Cardiac fibroblast (primary cell): ENCODE measurements at regions not wholly inside any gene's neighbourhood (a gene's known extent, or its start where the extent isn't known, plus 50 kb on each side); places are given as distances from the start of the nearest gene placed in this dataset.

Experiments used
- DNase-seq, 2 donors: peaks; one replicate each; pipeline versions ENCODE4 v3.0.0 to v3.0.0-alpha.2; 2010; ENCODE audit warnings: low read depth in 2 of 2
- H3K4me3 ChIP-seq, 2 donors: replicated peaks in 1 of 2; 1 replicate in 1 of 2; 2 replicates in 1 of 2; pipeline ENCODE4 v1.5.1; 2011; ENCODE audit warnings: low read depth in 2 of 2, low read length in 2 of 2, mild to moderate bottlenecking in 2 of 2, moderate library complexity in 1 of 2
- TF ChIP-seq, protein P1 (sequence below): IDR thresholded peaks from one replicate; pipeline ENCODE4 v1.5.1; 2011; ENCODE audit warnings: low read depth, mild to moderate bottlenecking, low read length, inconsistent platforms

DNA sequence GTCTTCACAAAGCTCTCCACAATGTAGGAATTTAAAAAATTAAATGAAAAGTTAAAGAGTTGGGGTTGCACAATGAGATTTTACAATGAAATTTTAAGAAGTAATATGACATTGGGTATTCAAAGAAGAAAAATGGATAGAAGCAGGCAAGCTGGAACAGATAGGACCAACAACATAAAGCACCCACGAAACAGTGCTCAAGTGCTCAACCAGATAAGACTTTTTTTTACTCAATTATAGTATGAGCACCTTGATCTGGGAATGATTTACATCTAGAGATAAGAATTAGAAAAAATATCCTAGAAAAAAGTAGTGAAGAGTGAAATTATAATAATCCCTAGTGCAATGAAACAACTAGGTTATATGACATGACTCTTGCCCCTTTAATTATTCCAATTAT, 1670.1 kb upstream of the ACO1 start:
- DNase-seq: no peak
- TF ChIP-seq, protein P1, sequence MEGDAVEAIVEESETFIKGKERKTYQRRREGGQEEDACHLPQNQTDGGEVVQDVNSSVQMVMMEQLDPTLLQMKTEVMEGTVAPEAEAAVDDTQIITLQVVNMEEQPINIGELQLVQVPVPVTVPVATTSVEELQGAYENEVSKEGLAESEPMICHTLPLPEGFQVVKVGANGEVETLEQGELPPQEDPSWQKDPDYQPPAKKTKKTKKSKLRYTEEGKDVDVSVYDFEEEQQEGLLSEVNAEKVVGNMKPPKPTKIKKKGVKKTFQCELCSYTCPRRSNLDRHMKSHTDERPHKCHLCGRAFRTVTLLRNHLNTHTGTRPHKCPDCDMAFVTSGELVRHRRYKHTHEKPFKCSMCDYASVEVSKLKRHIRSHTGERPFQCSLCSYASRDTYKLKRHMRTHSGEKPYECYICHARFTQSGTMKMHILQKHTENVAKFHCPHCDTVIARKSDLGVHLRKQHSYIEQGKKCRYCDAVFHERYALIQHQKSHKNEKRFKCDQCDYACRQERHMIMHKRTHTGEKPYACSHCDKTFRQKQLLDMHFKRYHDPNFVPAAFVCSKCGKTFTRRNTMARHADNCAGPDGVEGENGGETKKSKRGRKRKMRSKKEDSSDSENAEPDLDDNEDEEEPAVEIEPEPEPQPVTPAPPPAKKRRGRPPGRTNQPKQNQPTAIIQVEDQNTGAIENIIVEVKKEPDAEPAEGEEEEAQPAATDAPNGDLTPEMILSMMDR: no peak
- H3K4me3 ChIP-seq: no peak overlapping the region

GRCh38 chr9:30718483-30718882, 1666.0 kb upstream of the ACO1 start:
- no peak for DNase-seq
- TF ChIP-seq, protein P1: no peak
- H3K4me3 ChIP-seq: no peak overlapping the region

DNA sequence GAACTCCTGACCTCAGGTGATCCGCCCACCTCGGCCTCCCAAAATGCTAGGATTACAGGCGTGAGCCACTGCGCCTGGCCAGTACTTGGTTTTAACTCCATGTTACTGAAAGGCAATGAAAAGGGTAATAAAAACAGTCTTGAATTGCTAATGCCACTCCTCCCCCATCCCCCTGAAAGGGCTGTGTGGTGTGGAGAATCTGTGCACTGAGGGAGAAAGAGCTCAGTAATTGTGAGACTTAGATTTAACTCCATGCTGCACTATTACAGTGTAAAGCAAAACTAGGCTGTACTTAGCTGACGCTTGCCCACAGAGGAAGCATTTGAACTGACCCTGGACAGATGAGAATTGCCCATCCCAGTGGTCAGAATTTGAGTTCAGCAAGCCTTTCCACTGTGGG, 1662.4 kb upstream of the ACO1 start:
- no peak overlapping the region for H3K4me3 ChIP-seq
- TF ChIP-seq, protein P1: no peak
- DNase-seq: no peak

GRCh38 chr9:30723656-30724055, 1660.8 kb upstream of the ACO1 start:
- no peak for DNase-seq
- no peak overlapping the region for H3K4me3 ChIP-seq
- TF ChIP-seq, protein P1: no peak

- TF ChIP-seq, protein P1: no peak
- no peak overlapping the region for H3K4me3 ChIP-seq
- no peak for DNase-seq
Observed at GRCh38 chr9:30732060-30732459, 1652.4 kb upstream of the ACO1 start.

- DNase-seq: no peak
- TF ChIP-seq, protein P1: no peak
- no peak overlapping the region for H3K4me3 ChIP-seq
Observed at GRCh38 chr9:30744871-30745270, 1639.6 kb upstream of the ACO1 start.

- DNase-seq: no peak
- no peak overlapping the region for H3K4me3 ChIP-seq
- TF ChIP-seq, protein P1: no peak
Observed at GRCh38 chr9:30746589-30746988, 1637.9 kb upstream of the ACO1 start.
